Ammon's horn (tissue), 1 donor: ENCODE measurements at regions not wholly inside any gene's neighbourhood (a gene's known extent, or its start where the extent isn't known, plus 50 kb on each side); places are given as distances from the start of the nearest gene placed in this dataset.

Experiments used
- DNase-seq: peaks from one replicate; pipeline ENCODE4 v3.0.0-alpha.2; 2016; ENCODE audit warnings: low spot score

GRCh38 chr17:55582897-55583296, 71.6 kb upstream of the SMIM36 start:
- no peak for DNase-seq

GRCh38 chr17:55580596-55581133, 69.4 kb upstream of the SMIM36 start:
- no peak for DNase-seq

GRCh38 chr17:55577687-55578086, 66.4 kb upstream of the SMIM36 start:
- no peak for DNase-seq

DNA sequence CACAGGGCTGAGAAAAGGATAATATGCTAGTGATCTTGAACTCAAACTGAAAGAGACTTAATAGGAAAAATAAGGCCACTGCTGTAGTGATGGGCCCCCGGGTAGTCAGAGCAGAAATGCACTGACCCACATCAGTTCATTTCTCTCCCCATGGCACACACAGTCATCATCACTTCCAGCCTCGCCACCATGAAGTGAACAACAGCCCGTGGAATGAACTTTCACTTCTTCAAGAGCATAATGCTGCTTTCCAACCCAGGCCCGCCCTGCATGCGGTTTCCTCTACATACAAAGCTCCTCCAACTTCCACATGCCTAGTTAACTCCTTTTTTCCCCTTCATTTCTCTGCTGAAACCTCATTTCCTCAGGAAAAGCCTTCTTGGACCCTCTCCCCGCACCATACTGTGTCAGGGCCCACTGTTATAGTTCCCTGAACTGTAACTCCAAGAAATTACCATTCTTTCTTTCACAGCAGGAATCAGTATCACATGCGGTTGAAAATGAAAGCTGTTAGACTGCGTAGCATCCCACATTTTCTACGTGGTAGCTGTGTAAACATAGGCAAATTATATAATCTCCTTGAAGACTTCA, 65.8 kb upstream of the SMIM36 start:
- peak; percentile 61 for DNase-seq

- no peak for DNase-seq
Observed at GRCh38 chr17:55576237-55576995, 65.2 kb upstream of the SMIM36 start.

DNA sequence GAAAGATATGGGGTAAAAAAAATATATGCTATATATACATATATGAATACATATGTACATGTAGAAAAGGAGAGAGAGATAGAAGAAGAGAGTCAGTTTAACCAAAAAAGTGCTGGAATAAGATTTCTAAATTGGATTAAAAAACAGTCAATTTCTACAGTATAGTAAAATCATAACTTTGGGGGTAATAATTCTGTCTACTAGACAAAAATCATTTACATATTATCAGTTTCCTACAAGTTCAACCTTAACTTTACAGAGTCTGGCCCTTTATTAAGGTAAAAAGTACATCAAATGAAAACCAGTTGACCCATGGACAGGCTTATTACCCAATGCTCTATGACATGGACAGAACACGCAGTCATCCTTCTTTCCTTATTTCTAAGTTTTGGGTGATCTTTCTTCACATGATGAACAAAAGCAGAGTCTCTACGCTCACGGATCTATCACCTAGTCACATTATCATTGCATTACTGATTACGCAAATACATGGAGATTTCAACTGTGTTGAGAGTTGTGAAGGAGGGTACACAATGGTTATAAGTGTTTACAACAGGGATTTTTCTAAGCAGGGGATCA, 63.9 kb upstream of the SMIM36 start:
- DNase-seq: no peak

DNA sequence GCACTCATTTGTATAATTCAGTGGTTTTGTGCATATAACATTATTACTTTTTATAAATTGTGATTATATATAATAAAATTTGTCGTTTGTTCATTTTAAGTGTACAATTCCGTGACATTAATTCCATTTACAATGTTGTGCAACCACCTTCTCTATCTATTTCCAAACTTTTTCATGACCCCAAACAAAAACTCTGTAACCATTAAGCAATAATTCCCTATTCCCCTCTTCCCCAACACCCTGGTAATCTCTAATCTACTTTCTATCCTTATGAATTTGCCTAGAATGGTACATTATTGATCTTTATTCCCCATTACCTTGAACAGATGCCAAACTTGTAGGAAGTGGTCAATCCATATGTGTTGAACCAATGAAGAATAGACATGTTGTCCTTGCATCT, 61.3 kb upstream of the SMIM36 start:
- DNase-seq: no peak

- DNase-seq: no peak
Observed at GRCh38 chr17:55572139-55572538, 60.9 kb upstream of the SMIM36 start.

GRCh38 chr17:55571095-55571494, 59.8 kb upstream of the SMIM36 start:
- no peak for DNase-seq

GRCh38 chr17:55570391-55570790, 59.1 kb upstream of the SMIM36 start:
- no peak for DNase-seq

DNA sequence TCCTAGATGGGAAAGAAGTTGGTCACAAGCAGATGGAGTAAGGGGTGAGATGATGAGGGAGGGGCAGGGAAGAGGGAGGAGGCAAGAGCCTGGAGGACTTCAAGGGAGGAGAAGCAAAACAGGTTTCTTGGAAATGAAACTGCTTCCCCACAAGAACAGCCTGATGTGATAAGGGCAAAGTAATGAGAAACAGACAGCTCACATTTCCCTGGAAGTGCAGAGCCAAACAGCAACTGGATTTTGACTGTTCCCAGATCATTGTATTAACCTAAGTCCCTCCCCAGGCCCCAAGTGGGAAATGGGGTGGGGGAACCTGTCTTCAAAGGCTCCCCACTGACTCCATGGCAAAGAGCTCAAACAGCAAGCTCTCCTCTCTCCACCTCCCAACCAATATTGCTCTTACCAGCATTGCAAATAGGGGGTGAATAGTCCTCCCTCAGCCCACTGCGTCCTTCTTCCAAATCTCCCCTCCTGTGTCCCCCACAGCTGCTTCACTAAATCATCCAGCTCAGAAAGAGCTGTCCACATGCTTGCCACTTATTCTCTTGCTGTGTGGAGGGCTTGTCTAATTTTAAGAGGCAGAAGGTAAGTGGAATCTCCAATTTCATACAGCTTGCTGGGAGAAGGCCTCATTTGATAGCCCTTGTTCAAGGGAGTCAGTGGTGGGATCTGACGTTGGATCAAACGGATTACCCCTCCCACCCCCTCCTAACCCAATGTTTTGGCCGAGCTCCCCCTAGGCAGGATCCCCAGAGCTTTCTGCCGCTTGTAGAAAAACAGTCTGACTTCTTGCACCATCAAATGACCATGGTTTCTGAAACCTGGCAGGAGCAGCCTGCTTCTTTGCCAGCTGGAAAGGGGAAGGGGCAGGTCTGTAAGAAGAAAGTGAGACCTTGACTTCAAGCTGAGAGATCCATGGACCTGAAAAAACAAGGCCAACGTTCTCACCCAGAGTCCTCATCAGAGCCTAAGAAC, 56.3 kb upstream of the SMIM36 start:
- no peak for DNase-seq

GRCh38 chr17:55564081-55564480, 52.8 kb upstream of the SMIM36 start:
- no peak for DNase-seq

DNA sequence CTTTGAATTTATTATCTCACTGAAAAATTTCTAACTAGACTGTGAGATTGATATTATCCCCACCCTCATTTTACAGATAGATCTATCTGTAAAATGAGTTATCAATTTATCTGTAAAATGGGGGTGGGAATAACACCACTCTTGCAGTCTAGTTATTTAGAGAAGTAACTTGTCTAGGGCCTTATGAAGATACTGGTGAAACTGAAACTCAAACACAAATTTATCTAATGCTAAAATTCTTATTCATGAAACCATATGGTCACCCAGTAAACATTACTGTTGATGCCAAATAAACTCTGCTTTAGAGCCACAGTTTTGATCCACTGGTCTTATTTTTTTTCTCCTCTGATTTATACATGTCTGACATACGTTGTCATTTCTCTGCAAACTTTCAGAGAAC, 52.1 kb upstream of the SMIM36 start:
- DNase-seq: no peak

DNA sequence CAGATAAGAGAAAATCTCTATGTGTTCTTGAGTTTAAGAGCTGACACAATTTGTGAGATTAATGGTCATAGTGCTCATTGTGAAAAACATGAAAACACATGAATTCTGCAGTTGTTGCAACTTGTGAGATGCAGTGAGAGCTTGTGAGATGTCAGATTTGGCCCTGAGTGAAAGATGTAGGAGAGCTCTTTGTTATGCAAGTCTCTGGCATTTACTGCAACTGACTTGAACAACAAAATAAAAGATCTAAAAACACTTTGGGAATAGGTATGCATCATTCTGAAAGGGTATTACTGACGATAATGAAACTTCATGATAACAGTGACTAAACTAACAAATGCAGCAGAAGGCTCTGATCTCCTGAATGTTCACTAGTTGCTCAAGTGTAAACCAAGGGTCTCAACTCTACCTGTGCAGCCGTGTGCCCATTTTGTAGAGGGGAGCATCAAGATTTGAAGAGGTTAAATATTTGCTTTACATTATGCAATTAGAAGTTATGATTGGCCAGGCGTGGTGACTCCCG, 50.8 kb upstream of the SMIM36 start:
- DNase-seq: no peak

DNA sequence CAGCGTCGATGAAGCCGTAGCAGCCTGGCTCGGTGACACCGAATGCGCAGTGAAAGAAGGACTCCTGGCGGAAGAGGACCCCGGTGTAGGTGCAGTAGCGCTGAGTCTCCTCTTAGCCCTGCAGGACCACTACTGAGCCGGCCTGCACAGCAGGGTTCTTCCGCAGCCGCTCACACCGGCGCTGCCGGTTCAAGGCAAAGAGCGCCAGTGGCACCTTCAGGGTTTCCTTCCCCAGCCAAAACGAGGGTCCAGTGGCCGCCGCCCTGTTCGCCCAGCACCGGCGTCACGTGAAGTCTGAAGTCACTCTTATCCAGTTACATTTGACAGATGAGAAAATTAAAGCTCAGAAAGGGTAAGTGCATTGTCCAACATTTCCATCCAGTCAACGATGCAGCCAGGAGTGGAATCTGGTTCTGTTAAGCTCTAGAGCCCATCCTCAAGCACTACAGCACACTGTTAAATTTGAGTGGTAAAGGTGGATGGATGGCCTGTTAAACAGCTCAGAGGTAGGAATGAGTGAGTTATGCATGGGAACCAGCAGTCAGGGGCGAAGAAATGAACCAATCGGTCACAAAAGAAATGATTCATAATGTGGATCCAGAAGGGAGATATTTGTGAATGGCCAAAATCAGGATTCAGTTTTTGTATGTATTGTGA, 50.2 kb upstream of the SMIM36 start:
- no peak for DNase-seq
